Adrenal gland (tissue), 5 donors: ENCODE measurements at regions not wholly inside any gene's neighbourhood (a gene's known extent, or its start where the extent isn't known, plus 50 kb on each side); places are given as distances from the start of the nearest gene placed in this dataset.

Experiments
- POLR2A ChIP-seq, 2 donors: fragments of 450-650 bp; IDR thresholded peaks; one replicate each; pipeline ENCODE4 v1.6.1; 2017; ENCODE audit warnings: antibody characterized with exemption in 2 of 2, mild to moderate bottlenecking in 2 of 2, moderate library complexity in 1 of 2
- TF ChIP-seq, protein P1 (sequence below), 6 experiments: fragments of 450-650 bp in 4 of 6; fragments of 200-600 bp in 2 of 6; sonication (generic) in 1 of 6; IDR thresholded peaks; 1 replicate in 5 of 6; 2 replicates in 1 of 6; pipeline versions ENCODE4 v1.5.1 to v1.8.0; 2016 to 2021; ENCODE audit warnings: antibody characterized with exemption in 6 of 6, mild to moderate bottlenecking in 2 of 6, moderate library complexity in 1 of 6
- donor health status: DM: no; HTN: no; CAD: no.

DNA sequence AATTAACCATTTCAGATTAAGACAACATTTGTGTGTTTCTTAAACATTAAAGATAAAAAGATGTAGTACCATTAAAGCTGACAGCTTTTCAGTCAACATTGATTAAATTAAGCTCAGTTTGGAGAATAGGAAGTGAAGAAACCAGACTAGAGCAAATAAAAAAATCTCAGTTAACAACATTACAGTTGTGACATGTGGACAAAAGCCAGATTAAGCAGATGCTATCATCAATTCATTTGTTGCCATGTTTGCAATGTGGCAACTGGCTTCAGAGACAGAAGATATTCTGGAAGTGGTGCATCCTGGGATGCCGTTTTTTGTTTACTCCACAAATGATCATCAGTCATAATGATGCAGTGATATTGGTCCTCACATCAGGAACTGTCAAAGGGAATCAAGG, 70.3 kb upstream of the CNTLN start:
- TF ChIP-seq, protein P1, sequence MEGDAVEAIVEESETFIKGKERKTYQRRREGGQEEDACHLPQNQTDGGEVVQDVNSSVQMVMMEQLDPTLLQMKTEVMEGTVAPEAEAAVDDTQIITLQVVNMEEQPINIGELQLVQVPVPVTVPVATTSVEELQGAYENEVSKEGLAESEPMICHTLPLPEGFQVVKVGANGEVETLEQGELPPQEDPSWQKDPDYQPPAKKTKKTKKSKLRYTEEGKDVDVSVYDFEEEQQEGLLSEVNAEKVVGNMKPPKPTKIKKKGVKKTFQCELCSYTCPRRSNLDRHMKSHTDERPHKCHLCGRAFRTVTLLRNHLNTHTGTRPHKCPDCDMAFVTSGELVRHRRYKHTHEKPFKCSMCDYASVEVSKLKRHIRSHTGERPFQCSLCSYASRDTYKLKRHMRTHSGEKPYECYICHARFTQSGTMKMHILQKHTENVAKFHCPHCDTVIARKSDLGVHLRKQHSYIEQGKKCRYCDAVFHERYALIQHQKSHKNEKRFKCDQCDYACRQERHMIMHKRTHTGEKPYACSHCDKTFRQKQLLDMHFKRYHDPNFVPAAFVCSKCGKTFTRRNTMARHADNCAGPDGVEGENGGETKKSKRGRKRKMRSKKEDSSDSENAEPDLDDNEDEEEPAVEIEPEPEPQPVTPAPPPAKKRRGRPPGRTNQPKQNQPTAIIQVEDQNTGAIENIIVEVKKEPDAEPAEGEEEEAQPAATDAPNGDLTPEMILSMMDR (IDR thresholded peaks at IDR 0.05): no peak
- TF ChIP-seq POLR2A (IDR thresholded peaks at IDR 0.05): no peak
